Vagina (tissue), 2 donors: ENCODE measurements at regions not wholly inside any gene's neighbourhood (a gene's known extent, or its start where the extent isn't known, plus 50 kb on each side); places are given as distances from the start of the nearest gene placed in this dataset.

Experiments
- DNase-seq, 2 donors: peaks; one replicate each; pipeline ENCODE4 v3.0.0-alpha.2; 2017; ENCODE audit errors: extremely low spot score in 2 of 2
- H3K27ac ChIP-seq: fragments of 200-600 bp; sonication (generic); one replicate; pipeline ENCODE4 v1.5.1; 2019
- H3K27me3 ChIP-seq: fragments of 200-600 bp; sonication (generic); one replicate; pipeline ENCODE4 v1.5.1; 2019
- H3K36me3 ChIP-seq, 2 donors: fragments of 200-600 bp; sonication (generic); one replicate each; pipeline ENCODE4 v1.5.1; 2017 to 2019
- H3K4me1 ChIP-seq: fragments of 200-600 bp; sonication (generic); one replicate; pipeline ENCODE4 v1.5.1; 2019
- H3K4me3 ChIP-seq, 2 donors: fragments of 200-600 bp; sonication (generic); 1 replicate in 1 of 2; 2 replicates in 1 of 2; pipeline ENCODE4 v1.5.1; 2016 to 2019
- H3K9me3 ChIP-seq: fragments of 200-600 bp; sonication (generic); one replicate; pipeline ENCODE4 v1.5.1; 2019
- CTCF ChIP-seq, 3 experiments: fragments of 450-650 bp in 2 of 3; fragments of 200-600 bp in 1 of 3; sonication (generic) in 1 of 3; IDR thresholded peaks; one replicate each; pipeline ENCODE4 v1.5.1; 2017 to 2019; ENCODE audit warnings: antibody characterized with exemption in 3 of 3, mild to moderate bottlenecking in 2 of 3, moderate library complexity in 2 of 3
- POLR2A ChIP-seq, 2 donors: fragments of 450-650 bp; IDR thresholded peaks; one replicate each; pipeline ENCODE4 v1.6.1; 2017; ENCODE audit warnings: antibody characterized with exemption in 2 of 2, mild to moderate bottlenecking in 2 of 2, moderate library complexity in 2 of 2
- POLR2AphosphoS5 ChIP-seq, 2 donors: sonication (generic); formaldehyde crosslinking; IDR thresholded peaks; one replicate each; pipeline ENCODE4 v1.9.0; 2017; ENCODE audit warnings: antibody characterized with exemption in 2 of 2, mild to moderate bottlenecking in 2 of 2, low read depth in 1 of 2; ENCODE audit not compliant: insufficient read depth in 1 of 2
- intact Hi-C: fragments of 100-400 bp; cut with DNase I; formaldehyde crosslinking; loops from one replicate; pipeline ENCODE4 v1.15.1; 2023

DNA sequence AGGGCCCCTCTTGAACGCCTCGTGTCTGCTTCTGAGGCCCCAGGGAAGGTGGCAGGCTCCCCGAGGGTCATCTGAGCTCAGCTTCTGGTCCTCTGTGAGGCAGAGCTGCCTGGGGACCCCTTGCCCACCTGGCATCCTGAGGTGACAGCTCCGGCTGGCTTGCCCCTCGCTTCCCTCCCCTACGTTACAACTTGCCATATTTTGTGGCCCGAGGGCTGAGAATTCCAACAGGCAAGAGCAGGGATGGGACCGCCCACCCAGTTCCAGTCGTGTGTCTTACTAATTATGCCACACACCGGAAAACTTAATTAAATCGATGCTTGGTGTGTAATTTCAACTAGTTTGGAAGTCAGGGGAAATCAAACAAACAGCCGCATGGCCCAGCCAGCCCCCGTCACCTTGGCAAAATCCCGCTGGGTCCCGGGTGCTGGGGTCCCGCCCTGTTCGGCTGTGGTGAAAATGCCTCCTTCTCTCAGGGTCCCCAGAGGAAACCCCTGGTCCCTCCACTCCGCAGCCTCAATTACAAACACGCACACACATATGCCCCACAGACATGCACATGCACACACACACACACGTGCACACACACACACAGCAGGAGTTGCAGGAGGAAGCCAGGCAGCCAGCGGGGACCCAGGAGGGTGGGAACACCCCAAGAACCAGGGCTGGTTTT, 221.0 kb upstream of the IER5L start:
- no peak for TF ChIP-seq CTCF (IDR thresholded peaks at IDR 0.05)
- TF ChIP-seq POLR2AphosphoS5 (IDR thresholded peaks at IDR 0.05; ENCODE audit: insufficient read depth in 1 of 2, low read depth in 1 of 2) = no peak
- no peak for TF ChIP-seq POLR2A (IDR thresholded peaks at IDR 0.05)
- Histone ChIP-seq H3K9me3 (no peaks in the 10 kb centered on the region), H3K36me3 (no peaks in the 10 kb centered on the region), H3K4me3 (no peak overlapping the region), H3K4me1 (peaks cover 31% of the 10 kb centered on the region), H3K27me3 (no peaks in the 10 kb centered on the region), H3K27ac (no peak overlapping the region)
- intact Hi-C loops = no loop called here
- DNase-seq = no peak

DNA sequence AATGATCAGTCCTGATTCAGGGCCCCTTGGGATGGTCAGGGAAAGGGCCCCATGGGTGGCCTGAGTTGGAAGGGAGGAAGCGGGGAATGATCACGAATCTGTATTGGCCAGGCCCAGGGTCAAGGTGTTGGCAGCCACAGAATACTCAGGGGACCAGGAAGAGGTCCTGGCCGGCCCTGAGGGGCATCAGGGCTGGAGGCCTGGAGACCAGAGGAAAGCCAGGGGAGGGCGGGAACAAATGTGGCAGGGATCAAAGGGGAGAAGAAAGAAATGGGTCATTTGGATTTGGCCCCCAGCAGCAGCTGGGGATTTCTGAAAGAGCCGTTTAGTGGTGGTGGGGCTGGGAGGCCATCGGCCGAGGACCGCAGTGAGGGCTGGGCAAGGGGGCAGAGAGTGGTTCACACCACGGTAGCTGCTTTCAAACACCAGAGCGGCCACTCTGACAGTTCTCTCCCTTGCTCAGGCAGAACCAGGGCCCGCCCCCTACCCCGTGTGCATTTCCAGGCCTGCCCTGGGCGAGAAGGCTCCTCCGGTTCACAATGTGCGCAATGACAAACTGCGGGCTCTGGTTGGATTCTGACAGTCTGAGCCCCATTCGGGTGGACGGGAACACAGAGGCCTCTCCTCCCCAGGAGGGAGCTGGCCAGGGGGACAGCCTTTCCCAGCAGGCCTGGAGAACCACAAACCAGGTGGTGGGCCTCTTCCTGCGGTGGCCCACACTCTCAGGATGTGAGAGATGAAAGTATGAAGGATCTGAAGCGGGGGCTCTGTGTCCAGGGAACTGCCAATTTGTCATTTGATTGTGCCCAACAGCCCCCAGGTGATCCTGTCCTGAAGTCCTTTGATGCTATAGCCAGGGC, 220.3 kb upstream of the IER5L start:
- peaks cover 24% of the 10 kb centered on the region for H3K4me1 ChIP-seq
- TF ChIP-seq CTCF (IDR thresholded peaks at IDR 0.05) (no peak), POLR2A (IDR thresholded peaks at IDR 0.05) (no peak), POLR2AphosphoS5 (IDR thresholded peaks at IDR 0.05; ENCODE audit: insufficient read depth in 1 of 2, low read depth in 1 of 2) (no peak)
- H3K9me3 ChIP-seq = no peaks in the 10 kb centered on the region
- intact Hi-C loops = no loop called here
- DNase-seq = no peak
- H3K27me3 ChIP-seq = no peaks in the 10 kb centered on the region
- H3K36me3 ChIP-seq = no peaks in the 10 kb centered on the region
- no peak overlapping the region for H3K4me3 ChIP-seq
- H3K27ac ChIP-seq = no peak overlapping the region

GRCh38 chr9:129397335-129397734, 219.3 kb upstream of the IER5L start:
- Histone ChIP-seq H3K27me3 (no peaks in the 10 kb centered on the region), H3K4me3 (no peak overlapping the region), H3K4me1 (peaks cover 14% of the 10 kb centered on the region), H3K27ac (no peak overlapping the region), H3K36me3 (no peaks in the 10 kb centered on the region), H3K9me3 (no peaks in the 10 kb centered on the region)
- no peak for DNase-seq
- TF ChIP-seq POLR2AphosphoS5 (IDR thresholded peaks at IDR 0.05; ENCODE audit: insufficient read depth in 1 of 2, low read depth in 1 of 2) = no peak
- no peak for TF ChIP-seq CTCF (IDR thresholded peaks at IDR 0.05)
- TF ChIP-seq POLR2A (IDR thresholded peaks at IDR 0.05) = no peak
- intact Hi-C loops = no loop called here

DNA sequence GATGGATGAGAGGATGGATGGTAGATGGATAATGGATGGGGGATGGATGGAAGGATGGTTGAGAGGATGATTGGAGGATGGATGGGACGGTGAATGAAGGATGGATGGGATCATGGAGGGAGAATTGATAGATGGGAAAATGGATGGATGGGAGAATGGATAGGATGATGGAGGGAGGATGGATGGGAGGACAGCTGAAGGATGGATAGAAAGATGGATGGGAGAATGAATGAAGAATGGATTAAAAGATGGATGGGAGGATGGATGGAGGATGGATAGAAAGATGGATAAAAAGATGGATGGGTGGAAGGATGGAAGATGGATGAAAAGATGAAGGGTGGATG, 218.3 kb upstream of the IER5L start:
- Histone ChIP-seq H3K36me3 (no peaks in the 10 kb centered on the region), H3K9me3 (no peaks in the 10 kb centered on the region), H3K4me1 (peaks cover 4% of the 10 kb centered on the region), H3K4me3 (no peak overlapping the region), H3K27me3 (no peaks in the 10 kb centered on the region), H3K27ac (no peak overlapping the region)
- TF ChIP-seq POLR2A (IDR thresholded peaks at IDR 0.05) = no peak
- TF ChIP-seq CTCF (IDR thresholded peaks at IDR 0.05) = no peak
- TF ChIP-seq POLR2AphosphoS5 (IDR thresholded peaks at IDR 0.05; ENCODE audit: insufficient read depth in 1 of 2, low read depth in 1 of 2) = no peak
- DNase-seq = no peak
- intact Hi-C loops = no loop called here
